ENCODE measurements at regions not wholly inside any gene's neighbourhood (a gene's known extent, or its start where the extent isn't known, plus 50 kb on each side); places are given as distances from the start of the nearest gene placed in this dataset.

GRCh38 chr9:31393240-31393639 is 991.2 kb upstream of the ACO1 start:
- no peaks in the 10 kb centered on the region for H3K9me3 ChIP-seq (ENCODE audit: control insufficient read depth, insufficient read depth, low read length)

DNA sequence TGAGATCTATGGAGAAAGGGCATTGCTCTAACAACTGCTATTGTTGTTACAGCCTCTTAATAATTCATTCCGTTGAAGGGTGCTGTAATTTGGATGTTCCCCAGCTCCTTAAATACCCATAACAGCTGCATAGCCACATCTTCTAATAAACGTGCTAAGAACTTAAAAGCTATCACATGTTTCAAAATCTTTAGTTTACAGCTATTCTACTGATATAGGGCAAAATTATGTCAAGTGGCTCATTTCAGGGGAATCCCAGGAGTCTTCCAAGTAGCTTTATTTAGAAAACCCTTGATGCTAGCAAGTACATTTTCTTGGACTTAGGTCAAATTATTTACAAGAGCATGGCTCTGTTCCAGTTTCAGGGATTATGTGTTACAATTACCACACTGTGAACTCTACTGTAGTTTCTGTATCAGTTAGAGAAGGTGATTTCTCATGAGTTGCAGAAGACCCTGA is 990.4 kb upstream of the ACO1 start:
- no peaks in the 10 kb centered on the region for H4K20me1 ChIP-seq (ENCODE audit: control insufficient read depth, insufficient read depth, low read depth, low read length)
- no peaks in the 10 kb centered on the region for H3K9me2 ChIP-seq (replicated peaks; ENCODE audit: control insufficient read depth, low read length)
- TF ChIP-seq EZH2phosphoT487 (IDR thresholded peaks at IDR 0.05; ENCODE audit: borderline replicate concordance, low read length), result no peak
- no peak for TF ChIP-seq CTCF (IDR thresholded peaks at IDR 0.05; ENCODE audit: low read depth, low read length, poor library complexity, severe bottlenecking)
- H3F3A ChIP-seq (ENCODE audit: control insufficient read depth, insufficient read depth), result no peaks in the 10 kb centered on the region
- no peak overlapping the region for H3K4me3 ChIP-seq (ENCODE audit: low read length)
- no peaks in the 10 kb centered on the region for H3K27me3 ChIP-seq (ENCODE audit: control insufficient read depth, low read length)
- no peaks in the 10 kb centered on the region for H3K9me3 ChIP-seq (ENCODE audit: control insufficient read depth, insufficient read depth, low read length)
- H3K36me3 ChIP-seq (ENCODE audit: control insufficient read depth, low read length), result no peaks in the 10 kb centered on the region
- no peaks in the 10 kb centered on the region for H3K79me2 ChIP-seq (ENCODE audit: control insufficient read depth, low read length)
- no peak overlapping the region for H3K4me2 ChIP-seq (ENCODE audit: low read length)
- peaks cover 14% of the 10 kb centered on the region for H3K4me1 ChIP-seq (ENCODE audit: control insufficient read depth, low read length)
- H3K27ac ChIP-seq (ENCODE audit: low read depth, low read length), result no peak overlapping the region

More at GRCh38 chr9:31393240-31393639, 991.2 kb upstream of the ACO1 start:
- peaks cover 14% of the 10 kb centered on the region for H3K4me1 ChIP-seq (ENCODE audit: control insufficient read depth, low read length)
- no peaks in the 10 kb centered on the region for H4K20me1 ChIP-seq (ENCODE audit: control insufficient read depth, insufficient read depth, low read depth, low read length)
- TF ChIP-seq EZH2phosphoT487 (IDR thresholded peaks at IDR 0.05; ENCODE audit: borderline replicate concordance, low read length), result no peak
- TF ChIP-seq CTCF (IDR thresholded peaks at IDR 0.05; ENCODE audit: low read depth, low read length, poor library complexity, severe bottlenecking), result no peak
- no peak overlapping the region for H3K27ac ChIP-seq (ENCODE audit: low read depth, low read length)
- no peaks in the 10 kb centered on the region for H3F3A ChIP-seq (ENCODE audit: control insufficient read depth, insufficient read depth)
- H3K79me2 ChIP-seq (ENCODE audit: control insufficient read depth, low read length), result no peaks in the 10 kb centered on the region
- H3K4me2 ChIP-seq (ENCODE audit: low read length), result no peak overlapping the region
- no peak overlapping the region for H3K4me3 ChIP-seq (ENCODE audit: low read length)
- H3K27me3 ChIP-seq (ENCODE audit: control insufficient read depth, low read length), result no peaks in the 10 kb centered on the region
- H3K9me2 ChIP-seq (replicated peaks; ENCODE audit: control insufficient read depth, low read length), result no peaks in the 10 kb centered on the region
- H3K36me3 ChIP-seq (ENCODE audit: control insufficient read depth, low read length), result no peaks in the 10 kb centered on the region

DNA sequence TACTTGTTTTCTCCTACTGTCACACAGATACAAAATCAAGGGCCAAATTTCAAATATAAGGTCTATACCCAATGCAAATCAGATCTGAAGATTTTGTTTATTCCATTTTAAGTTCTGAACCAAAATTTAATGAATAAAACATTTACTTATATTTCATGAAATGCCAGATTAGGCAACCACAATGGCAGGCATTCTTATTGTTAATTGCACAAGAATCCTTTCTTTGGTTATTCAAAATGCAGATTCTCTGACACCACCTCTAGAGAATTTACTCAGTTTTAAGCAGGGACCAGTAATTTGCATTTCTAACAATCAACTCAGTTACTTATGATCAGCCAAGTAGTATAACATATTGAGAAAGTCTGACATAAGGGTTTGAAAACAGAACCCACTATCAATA is 972.4 kb upstream of the ACO1 start:
- H3K79me2 ChIP-seq (ENCODE audit: control insufficient read depth, low read length), result no peaks in the 10 kb centered on the region
- H3K27ac ChIP-seq (ENCODE audit: low read depth, low read length), result no peak overlapping the region
- no peaks in the 10 kb centered on the region for H3K27me3 ChIP-seq (ENCODE audit: control insufficient read depth, low read length)
- no peak overlapping the region for H3K4me3 ChIP-seq (ENCODE audit: low read length)
- no peaks in the 10 kb centered on the region for H3K9me3 ChIP-seq (ENCODE audit: control insufficient read depth, insufficient read depth, low read length)
- no peaks in the 10 kb centered on the region for H3K36me3 ChIP-seq (ENCODE audit: control insufficient read depth, low read length)
- no peaks in the 10 kb centered on the region for H4K20me1 ChIP-seq (ENCODE audit: control insufficient read depth, insufficient read depth, low read depth, low read length)
- H3K9me2 ChIP-seq (replicated peaks; ENCODE audit: control insufficient read depth, low read length), result no peaks in the 10 kb centered on the region
- H3F3A ChIP-seq (ENCODE audit: control insufficient read depth, insufficient read depth), result no peaks in the 10 kb centered on the region
- TF ChIP-seq CTCF (IDR thresholded peaks at IDR 0.05; ENCODE audit: low read depth, low read length, poor library complexity, severe bottlenecking) (no peak), EZH2phosphoT487 (IDR thresholded peaks at IDR 0.05; ENCODE audit: borderline replicate concordance, low read length) (no peak)
- H3K4me2 ChIP-seq (ENCODE audit: low read length), result no peak overlapping the region
- H3K4me1 ChIP-seq (ENCODE audit: control insufficient read depth, low read length), result no peaks in the 10 kb centered on the region

All from DOHH2 (cell line).